ENCODE measurements at regions not wholly inside any gene's neighbourhood (a gene's known extent, or its start where the extent isn't known, plus 50 kb on each side); places are given as distances from the start of the nearest gene placed in this dataset.

- TF ChIP-seq EP300 (IDR thresholded peaks at IDR 0.05; ENCODE audit: borderline replicate concordance) = no peak
- TF ChIP-seq TCF12 (IDR thresholded peaks at IDR 0.05; ENCODE audit: low read depth) = no peak
- no peak for TF ChIP-seq REST (IDR thresholded peaks at IDR 0.05; ENCODE audit: low read depth)
- no peak for TF ChIP-seq FOXM1 (IDR thresholded peaks at IDR 0.05; ENCODE audit: borderline replicate concordance, low read depth)
- TF ChIP-seq RAD21 (IDR thresholded peaks at IDR 0.05; ENCODE audit: low read depth) = no peak
- no peak for TF ChIP-seq TAF1 (IDR thresholded peaks at IDR 0.05; ENCODE audit: low read depth)
- TF ChIP-seq CEBPB (IDR thresholded peaks at IDR 0.05) = no peak
- no peak for TF ChIP-seq USF1 (IDR thresholded peaks at IDR 0.05)
- TF ChIP-seq YY1 (IDR thresholded peaks at IDR 0.05; ENCODE audit: low read depth) = no peak
- TF ChIP-seq TEAD4 (IDR thresholded peaks at IDR 0.05) = no peak
- no peak for TF ChIP-seq MAX (IDR thresholded peaks at IDR 0.05)
- no peak for TF ChIP-seq NFIC (IDR thresholded peaks at IDR 0.05)
Observed at GRCh38 chr4:115514675-115515074, 401.3 kb upstream of the NDST4 start.
